GM20000 (cell line): ENCODE measurements at regions not wholly inside any gene's neighbourhood (a gene's known extent, or its start where the extent isn't known, plus 50 kb on each side); places are given as distances from the start of the nearest gene placed in this dataset.

Source experiments
- DNase-seq: peaks from one replicate; pipeline ENCODE4 v3.0.0; 2012; ENCODE audit warnings: low spot score
- CTCF ChIP-seq: IDR thresholded peaks from 2 replicates; pipeline ENCODE4 v1.5.1; 2012; ENCODE audit warnings: mild to moderate bottlenecking, control low read depth; ENCODE audit errors: extremely low read depth, missing control alignments

GRCh38 chr2:125584732-125585131, 1071.2 kb upstream of the GYPC start:
- no peak for DNase-seq
- TF ChIP-seq CTCF, result no peak

GRCh38 chr2:125588780-125589179, 1067.2 kb upstream of the GYPC start:
- TF ChIP-seq CTCF, result no peak

GRCh38 chr2:125591954-125592353, 1064.0 kb upstream of the GYPC start:
- no peak for TF ChIP-seq CTCF
- DNase-seq, result no peak

More at GRCh38 chr2:125588780-125589179, 1067.2 kb upstream of the GYPC start:
- no peak for DNase-seq

- DNase-seq, result no peak
- TF ChIP-seq CTCF, result no peak
These were observed 1062.9 kb upstream of the GYPC start for GRCh38 chr2:125593036-125593435.

- TF ChIP-seq CTCF, result no peak
- no peak for DNase-seq
These were observed 1059.3 kb upstream of the GYPC start for GRCh38 chr2:125596612-125597011.

- no peak for TF ChIP-seq CTCF
- DNase-seq, result no peak
These were observed 1040.5 kb upstream of the GYPC start for GRCh38 chr2:125615438-125615837.

- no peak for DNase-seq
- no peak for TF ChIP-seq CTCF
These were observed 1025.6 kb upstream of the GYPC start for GRCh38 chr2:125630377-125630776.
